ENCODE measurements at regions not wholly inside any gene's neighbourhood (a gene's known extent, or its start where the extent isn't known, plus 50 kb on each side); places are given as distances from the start of the nearest gene placed in this dataset.

- peak; percentile 79 for TF ChIP-seq CTCF (IDR thresholded peaks at IDR 0.05)
These were observed 138.9 kb upstream of the COL8A1 start for GRCh38 chr3:99499235-99500158.

GRCh38 chr3:99498550-99499234 lies 139.7 kb upstream of the COL8A1 start:
- TF ChIP-seq CTCF (IDR thresholded peaks at IDR 0.05) = no peak

GRCh38 chr3:99487894-99488293 lies 150.5 kb upstream of the COL8A1 start:
- TF ChIP-seq CTCF (IDR thresholded peaks at IDR 0.05) = no peak

GRCh38 chr3:99485286-99485685 lies 153.1 kb upstream of the COL8A1 start:
- no peak for TF ChIP-seq CTCF (IDR thresholded peaks at IDR 0.05)

GRCh38 chr3:99484871-99485270 lies 153.5 kb upstream of the COL8A1 start:
- TF ChIP-seq CTCF (IDR thresholded peaks at IDR 0.05) = no peak

- no peak for TF ChIP-seq CTCF (IDR thresholded peaks at IDR 0.05)
These were observed 154.6 kb upstream of the COL8A1 start for GRCh38 chr3:99483841-99484240.

- no peak for TF ChIP-seq CTCF (IDR thresholded peaks at IDR 0.05)
These were observed 156.2 kb upstream of the COL8A1 start for GRCh38 chr3:99482191-99482590.
